Activated CD4-positive, CD25-positive, alpha-beta regulatory T cell treated with anti-CD3 and anti-CD28 coated beads, Interleukin-2, amount 50 U/mL, for 24 hours (primary cell): ENCODE measurements at regions not wholly inside any gene's neighbourhood (a gene's known extent, or its start where the extent isn't known, plus 50 kb on each side); places are given as distances from the start of the nearest gene placed in this dataset.

ENCODE experiments used
- ATAC-seq, 2 donors: fragments of 150-1000 bp; cut with Tn5 transposase; one replicate each; pipeline ENCODE4 v1.10.0; 2021; ENCODE audit warnings: mild to moderate bottlenecking in 1 of 2, moderate library complexity in 1 of 2

DNA sequence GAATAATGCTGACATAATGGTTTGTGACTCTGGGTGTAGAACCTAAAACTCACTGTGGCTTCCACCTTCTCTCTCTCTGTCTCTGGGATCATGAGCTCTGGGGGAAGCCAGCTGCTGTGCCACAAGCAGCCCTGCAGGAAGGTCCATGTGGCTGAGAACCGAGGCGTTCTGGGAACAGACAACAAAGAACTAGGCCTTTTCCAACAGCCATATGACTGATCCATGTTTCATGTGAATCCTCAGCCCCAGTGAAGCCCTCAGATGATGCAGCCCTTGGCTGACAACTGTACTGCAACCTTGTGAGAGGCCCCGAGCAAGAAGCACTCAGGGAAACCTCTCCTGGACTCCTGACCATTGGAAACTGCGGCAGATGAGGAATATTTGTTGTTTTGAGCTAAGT is 56.6 kb downstream of the HLA-G start:
- no peak for ATAC-seq

DNA sequence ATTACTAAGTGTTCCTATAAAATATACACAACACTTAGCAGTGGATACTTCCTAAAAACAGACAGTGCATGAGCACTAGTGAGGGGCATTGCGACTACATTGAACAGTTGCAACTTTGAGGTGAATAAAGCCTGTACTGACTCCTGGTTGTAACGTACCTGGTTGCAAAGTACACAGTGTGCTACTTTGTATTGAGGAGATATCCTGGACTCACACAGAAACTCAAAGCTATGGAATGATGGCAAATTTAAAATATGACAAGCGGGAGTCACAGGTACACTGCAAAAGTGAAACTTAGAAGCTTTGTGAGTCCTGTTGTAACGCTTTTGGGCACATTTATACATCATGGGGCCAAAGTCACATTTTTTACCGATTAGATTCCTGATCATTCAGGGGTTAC is 55.6 kb upstream of the HLA-A start:
- ATAC-seq, result no peak

DNA sequence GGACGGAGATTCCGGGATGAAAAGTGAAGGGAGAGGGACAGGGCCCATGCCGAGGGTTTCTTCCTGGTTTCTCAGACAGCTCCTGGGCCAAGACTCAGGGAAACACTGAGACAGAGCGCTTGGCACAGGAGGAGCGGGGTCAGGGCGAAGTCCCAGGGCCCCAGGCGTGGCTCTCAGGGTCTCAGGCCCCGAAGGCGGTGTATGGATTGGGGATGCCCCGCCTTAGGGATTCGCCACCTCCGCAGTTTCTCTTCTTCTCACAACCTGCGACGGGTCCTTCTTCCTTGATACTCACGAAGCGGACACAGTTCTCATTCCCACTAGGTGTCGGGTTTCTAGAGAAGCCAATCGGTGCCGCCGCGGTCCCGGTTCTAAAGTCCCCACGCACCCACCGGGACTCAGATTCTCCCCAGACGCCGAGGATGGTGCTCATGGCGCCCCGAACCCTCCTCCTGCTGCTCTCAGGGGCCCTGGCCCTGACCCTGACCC is 55.0 kb upstream of the HLA-A start:
- peak in 1 of 2 donors; percentile 2 for ATAC-seq

DNA sequence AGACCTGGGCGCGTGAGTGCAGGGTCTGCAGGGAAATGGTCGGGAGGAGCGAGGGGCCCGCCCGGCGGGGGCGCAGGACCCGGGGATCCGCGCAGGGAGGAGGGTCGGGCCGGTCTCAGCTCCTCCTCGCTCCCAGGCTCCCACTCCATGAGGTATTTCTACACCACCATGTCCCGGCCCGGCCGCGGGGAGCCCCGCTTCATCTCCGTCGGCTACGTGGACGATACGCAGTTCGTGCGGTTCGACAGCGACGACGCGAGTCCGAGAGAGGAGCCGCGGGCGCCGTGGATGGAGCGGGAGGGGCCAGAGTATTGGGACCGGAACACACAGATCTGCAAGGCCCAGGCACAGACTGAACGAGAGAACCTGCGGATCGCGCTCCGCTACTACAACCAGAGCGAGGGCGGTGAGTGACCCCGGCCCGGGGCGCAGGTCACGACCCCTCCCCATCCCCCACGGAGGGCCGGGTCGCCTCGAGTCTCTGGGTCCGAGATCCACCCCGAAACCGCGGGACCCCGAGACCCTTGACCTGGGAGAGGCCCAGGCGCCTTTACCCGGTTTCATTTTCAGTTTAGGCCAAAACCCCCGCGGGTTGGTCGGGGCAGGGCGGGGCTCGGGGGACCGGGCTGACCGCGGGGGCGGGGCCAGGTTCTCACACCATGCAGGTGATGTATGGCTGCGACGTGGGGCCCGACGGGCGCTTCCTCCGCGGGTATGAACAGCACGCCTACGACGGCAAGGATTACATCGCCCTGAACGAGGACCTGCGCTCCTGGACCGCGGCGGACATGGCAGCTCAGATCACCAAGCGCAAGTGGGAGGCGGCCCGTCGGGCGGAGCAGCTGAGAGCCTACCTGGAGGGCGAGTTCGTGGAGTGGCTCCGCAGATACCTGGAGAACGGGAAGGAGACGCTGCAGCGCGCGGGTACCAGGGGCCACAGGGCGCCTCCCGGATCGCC is 54.2 kb upstream of the HLA-A start:
- ATAC-seq, result peak; percentile 86 to 91
